Stomach smooth muscle (tissue), 2 donors: ENCODE measurements at regions not wholly inside any gene's neighbourhood (a gene's known extent, or its start where the extent isn't known, plus 50 kb on each side); places are given as distances from the start of the nearest gene placed in this dataset.

Source experiments
- H3K27ac ChIP-seq: one replicate; pipeline ENCODE4 v1.7.0; 2013; ENCODE audit warnings: mild to moderate bottlenecking, low read length, inconsistent platforms
- H3K27me3 ChIP-seq, 2 donors: one replicate each; pipeline ENCODE4 v1.7.0; 2013; ENCODE audit warnings: low read length in 2 of 2; ENCODE audit not compliant: insufficient read depth in 2 of 2, control insufficient read depth in 1 of 2
- H3K36me3 ChIP-seq, 2 donors: one replicate each; pipeline ENCODE4 v1.7.0; 2013; ENCODE audit warnings: low read length in 2 of 2; ENCODE audit not compliant: control insufficient read depth in 2 of 2, insufficient read depth in 2 of 2
- H3K4me1 ChIP-seq: one replicate; pipeline ENCODE4 v1.7.0; 2013; ENCODE audit warnings: low read length; ENCODE audit not compliant: control insufficient read depth, insufficient read depth
- H3K4me3 ChIP-seq, 2 donors: one replicate each; pipeline ENCODE4 v1.7.0; 2013; ENCODE audit warnings: low read length in 2 of 2
- H3K9ac ChIP-seq, 2 donors: one replicate each; pipeline ENCODE4 v1.7.0; 2013; ENCODE audit warnings: low read length in 2 of 2, mild to moderate bottlenecking in 1 of 2
- H3K9me3 ChIP-seq, 2 donors: one replicate each; pipeline ENCODE4 v1.7.0; 2013; ENCODE audit warnings: low read length in 2 of 2; ENCODE audit not compliant: control insufficient read depth in 2 of 2
- donor health status: healthy.
- donor health status: Pancreatic carcinoma.

GRCh38 chr18:64330161-64330560, 181.3 kb upstream of the LINC00305 start:
- Histone ChIP-seq H3K4me3 (no peak overlapping the region), H3K27me3 (no peaks in the 10 kb centered on the region), H3K36me3 (no peaks in the 10 kb centered on the region), H3K9ac (no peak overlapping the region), H3K9me3 (no peaks in the 10 kb centered on the region), H3K4me1 (no peaks in the 10 kb centered on the region), H3K27ac (no peak overlapping the region)

GRCh38 chr18:64322189-64322588, 173.3 kb upstream of the LINC00305 start:
- Histone ChIP-seq H3K27ac (no peak overlapping the region), H3K27me3 (no peaks in the 10 kb centered on the region), H3K36me3 (no peaks in the 10 kb centered on the region), H3K9me3 (peaks cover 0 to 2% of the 10 kb centered on the region in 2 donors), H3K4me3 (no peak overlapping the region), H3K9ac (no peak overlapping the region), H3K4me1 (no peaks in the 10 kb centered on the region)

DNA sequence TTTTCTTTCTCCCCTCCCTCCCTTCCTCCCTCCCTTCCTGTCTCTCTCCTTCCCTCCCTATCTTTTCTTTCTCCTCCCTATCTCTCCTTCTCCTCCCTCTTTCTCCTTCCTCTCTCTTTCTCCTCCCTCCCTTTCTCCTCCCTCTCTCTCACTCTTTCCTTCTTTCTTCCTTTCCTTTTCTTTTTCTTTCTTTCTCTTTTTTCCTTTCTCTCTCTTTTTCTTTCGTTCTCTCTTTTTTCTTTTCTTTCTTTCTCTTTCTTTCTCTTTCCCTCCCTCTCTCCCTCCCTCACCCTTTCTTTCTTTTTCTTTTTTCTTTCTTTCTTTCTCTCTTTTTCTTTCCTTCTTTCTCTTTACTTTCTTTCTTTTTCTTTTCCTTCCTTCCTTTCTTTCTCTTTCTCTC, 169.7 kb upstream of the LINC00305 start:
- no peaks in the 10 kb centered on the region for H3K4me1 ChIP-seq
- H3K9me3 ChIP-seq: peaks cover 0 to 2% of the 10 kb centered on the region in 2 donors
- H3K36me3 ChIP-seq: no peaks in the 10 kb centered on the region
- H3K4me3 ChIP-seq: no peak overlapping the region
- no peak overlapping the region for H3K9ac ChIP-seq
- H3K27ac ChIP-seq: no peak overlapping the region
- no peaks in the 10 kb centered on the region for H3K27me3 ChIP-seq

DNA sequence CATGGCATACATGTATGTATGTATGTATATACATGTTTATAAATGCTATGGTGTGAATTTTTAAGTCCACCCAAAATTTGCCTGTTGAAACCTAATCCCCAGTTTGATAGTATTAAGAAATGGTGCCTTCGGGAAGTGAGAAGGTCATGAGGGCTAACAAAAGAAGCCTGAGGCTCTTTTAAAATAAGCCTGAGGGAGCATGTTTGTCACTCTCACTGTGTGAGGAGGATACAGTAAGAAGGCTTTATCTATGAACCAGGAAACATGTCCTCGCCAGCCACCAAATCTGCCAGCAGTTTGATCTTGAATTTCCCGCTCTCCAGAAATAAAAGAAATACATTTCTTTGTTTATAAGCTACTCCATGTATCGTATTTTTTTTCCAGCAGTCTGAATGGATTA, 163.0 kb upstream of the LINC00305 start:
- no peak overlapping the region for H3K4me3 ChIP-seq
- no peaks in the 10 kb centered on the region for H3K27me3 ChIP-seq
- H3K27ac ChIP-seq: no peak overlapping the region
- no peaks in the 10 kb centered on the region for H3K36me3 ChIP-seq
- no peaks in the 10 kb centered on the region for H3K9me3 ChIP-seq
- no peaks in the 10 kb centered on the region for H3K4me1 ChIP-seq
- no peak overlapping the region for H3K9ac ChIP-seq

- no peaks in the 10 kb centered on the region for H3K4me1 ChIP-seq
- no peaks in the 10 kb centered on the region for H3K9me3 ChIP-seq
- H3K27ac ChIP-seq: no peak overlapping the region
- H3K27me3 ChIP-seq: no peaks in the 10 kb centered on the region
- no peak overlapping the region for H3K4me3 ChIP-seq
- no peaks in the 10 kb centered on the region for H3K36me3 ChIP-seq
- H3K9ac ChIP-seq: no peak overlapping the region
These were observed 147.0 kb upstream of the LINC00305 start for GRCh38 chr18:64295839-64296238.

- H3K4me1 ChIP-seq: no peaks in the 10 kb centered on the region
- H3K9ac ChIP-seq: no peak overlapping the region
- H3K4me3 ChIP-seq: no peak overlapping the region
- no peaks in the 10 kb centered on the region for H3K27me3 ChIP-seq
- H3K9me3 ChIP-seq: no peaks in the 10 kb centered on the region
- no peaks in the 10 kb centered on the region for H3K36me3 ChIP-seq
- no peak overlapping the region for H3K27ac ChIP-seq
These were observed 146.1 kb upstream of the LINC00305 start for GRCh38 chr18:64294967-64295366.

DNA sequence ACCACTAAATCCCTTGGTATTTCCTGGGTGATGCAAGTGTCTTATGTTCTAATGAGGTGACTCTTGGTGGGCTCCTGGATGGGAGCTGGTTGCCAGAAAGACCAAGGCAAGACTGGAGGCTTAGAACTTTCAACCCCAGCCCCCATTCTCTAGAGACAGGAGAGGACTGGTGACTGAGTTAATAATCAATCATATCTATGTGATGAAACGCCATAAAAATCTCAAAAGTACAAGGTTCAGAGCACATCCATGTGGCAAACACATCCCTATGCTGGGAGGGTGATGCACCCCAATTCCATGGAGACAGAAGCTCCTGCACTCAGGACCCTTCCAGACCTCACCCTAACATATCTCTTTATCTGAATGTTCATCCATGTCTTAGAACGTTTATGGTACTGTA, 139.5 kb upstream of the LINC00305 start:
- Histone ChIP-seq H3K27me3 (no peaks in the 10 kb centered on the region), H3K4me3 (no peak overlapping the region), H3K9me3 (no peaks in the 10 kb centered on the region), H3K36me3 (no peaks in the 10 kb centered on the region), H3K27ac (no peak overlapping the region), H3K4me1 (no peaks in the 10 kb centered on the region), H3K9ac (no peak overlapping the region)

DNA sequence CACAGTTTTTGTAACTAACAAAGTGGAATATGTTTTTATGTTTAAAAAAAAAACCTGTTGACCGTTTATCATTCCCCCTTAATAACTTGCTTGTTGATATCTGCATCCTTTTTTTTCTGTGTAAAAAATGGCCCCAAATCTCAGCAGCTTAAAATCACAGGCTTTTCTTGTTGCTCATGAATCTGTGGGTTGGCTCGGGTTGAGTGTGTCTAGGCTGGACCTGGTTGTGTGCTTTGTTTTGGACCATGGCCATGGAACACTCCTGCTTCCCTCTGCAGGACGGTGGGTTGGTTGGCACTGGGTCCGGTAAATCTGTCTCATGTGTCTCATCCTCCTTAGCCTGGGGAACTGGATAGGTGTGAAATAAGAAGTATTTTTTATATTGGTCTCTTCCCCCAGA, 139.0 kb upstream of the LINC00305 start:
- no peak overlapping the region for H3K4me3 ChIP-seq
- H3K4me1 ChIP-seq: no peaks in the 10 kb centered on the region
- no peak overlapping the region for H3K27ac ChIP-seq
- no peaks in the 10 kb centered on the region for H3K36me3 ChIP-seq
- H3K9ac ChIP-seq: no peak overlapping the region
- no peaks in the 10 kb centered on the region for H3K27me3 ChIP-seq
- no peaks in the 10 kb centered on the region for H3K9me3 ChIP-seq

DNA sequence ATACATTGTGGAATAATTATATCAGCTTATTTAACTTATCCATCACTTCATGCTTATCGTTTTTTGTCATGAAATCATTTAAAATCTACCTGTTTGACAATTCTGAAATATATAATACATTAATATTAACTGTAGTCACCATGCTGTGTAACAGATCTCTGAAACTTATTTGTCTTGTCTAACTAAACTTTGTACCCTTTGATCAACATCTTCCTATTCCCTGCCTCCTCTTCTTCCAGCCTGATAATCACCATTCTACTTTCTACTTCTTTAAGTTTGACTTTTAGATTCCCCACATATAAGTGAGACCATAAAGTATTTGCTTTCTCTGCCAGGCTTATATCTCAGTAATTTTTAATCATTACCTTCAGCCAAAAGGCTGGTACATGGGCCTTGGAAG, 134.2 kb upstream of the LINC00305 start:
- no peak overlapping the region for H3K9ac ChIP-seq
- H3K9me3 ChIP-seq: no peaks in the 10 kb centered on the region
- no peaks in the 10 kb centered on the region for H3K4me1 ChIP-seq
- H3K27me3 ChIP-seq: no peaks in the 10 kb centered on the region
- H3K4me3 ChIP-seq: no peak overlapping the region
- no peaks in the 10 kb centered on the region for H3K36me3 ChIP-seq
- H3K27ac ChIP-seq: no peak overlapping the region

- no peaks in the 10 kb centered on the region for H3K9me3 ChIP-seq
- no peak overlapping the region for H3K27ac ChIP-seq
- no peak overlapping the region for H3K4me3 ChIP-seq
- no peaks in the 10 kb centered on the region for H3K36me3 ChIP-seq
- no peaks in the 10 kb centered on the region for H3K4me1 ChIP-seq
- H3K27me3 ChIP-seq: no peaks in the 10 kb centered on the region
- H3K9ac ChIP-seq: no peak overlapping the region
These were observed 129.1 kb upstream of the LINC00305 start for GRCh38 chr18:64278026-64278425.

DNA sequence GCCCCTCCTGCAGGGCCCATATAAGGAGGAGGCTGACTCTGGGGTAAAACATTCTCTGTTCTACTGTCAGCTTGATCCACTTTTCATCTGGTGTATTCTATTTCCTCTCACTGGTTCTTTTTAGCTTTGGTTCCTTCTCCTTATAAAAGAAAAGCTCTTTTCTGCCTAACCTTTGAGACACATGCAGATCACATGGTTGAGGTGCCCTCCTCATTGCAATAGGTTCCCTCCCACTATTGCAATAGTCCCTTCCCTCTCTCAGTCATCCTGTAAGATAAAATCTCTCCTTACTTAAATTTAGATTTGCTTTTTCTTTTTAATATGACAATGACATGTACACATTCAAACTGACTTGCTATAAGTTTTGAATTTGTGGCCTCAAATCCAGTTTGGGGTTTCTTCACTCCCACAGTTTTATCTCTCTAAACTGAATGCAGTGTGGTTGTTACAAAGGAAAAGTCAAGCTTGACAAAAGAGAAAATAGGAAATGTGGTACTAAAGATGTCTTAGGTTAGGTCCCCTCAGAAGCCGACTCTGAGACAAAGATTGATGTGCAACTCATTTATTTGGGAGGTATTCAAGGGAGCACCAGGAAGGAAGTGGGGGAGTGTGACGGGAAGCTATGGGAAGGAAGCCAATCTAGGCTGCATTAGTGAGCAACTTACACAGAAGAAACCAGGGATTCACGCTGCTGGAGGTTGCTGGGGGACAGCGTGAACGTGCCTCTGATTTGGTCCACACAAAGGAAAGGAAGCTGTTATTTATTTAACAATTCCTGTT, 127.6 kb upstream of the LINC00305 start:
- no peaks in the 10 kb centered on the region for H3K27me3 ChIP-seq
- no peaks in the 10 kb centered on the region for H3K9me3 ChIP-seq
- H3K27ac ChIP-seq: no peak overlapping the region
- H3K4me3 ChIP-seq: no peak overlapping the region
- no peak overlapping the region for H3K9ac ChIP-seq
- no peaks in the 10 kb centered on the region for H3K36me3 ChIP-seq
- no peaks in the 10 kb centered on the region for H3K4me1 ChIP-seq
